ENCODE measurements at regions not wholly inside any gene's neighbourhood (a gene's known extent, or its start where the extent isn't known, plus 50 kb on each side); places are given as distances from the start of the nearest gene placed in this dataset.
"Not testable (repeated sequence)": the region's sequence is repeated elsewhere in the genome, so short reads cannot be mapped to it uniquely, and the experiment has no call there.

DNA sequence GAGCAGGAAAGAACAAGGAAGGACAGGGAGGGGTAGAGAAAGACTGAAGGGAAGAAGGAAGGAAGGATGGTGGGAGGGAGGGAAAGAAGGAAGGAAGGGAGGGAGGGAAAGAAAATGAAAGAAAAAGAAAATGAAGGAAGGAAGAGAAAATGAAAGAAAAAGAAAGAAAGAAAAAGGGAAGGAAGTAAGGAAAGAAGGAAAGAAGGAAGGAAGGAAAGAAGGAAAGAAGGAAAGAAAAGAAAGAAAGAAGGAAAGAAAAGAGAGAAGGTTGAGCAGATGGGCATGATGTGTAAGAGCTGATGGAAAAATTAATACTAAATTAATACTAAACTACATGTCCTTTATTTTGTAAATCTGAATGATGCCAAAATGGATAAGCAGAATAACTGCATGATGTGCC lies 418.3 kb upstream of the CDIN1 start:
- Histone ChIP-seq H3K27ac (ENCODE audit: low read depth) (no peak overlapping the region), H3K4me3 (ENCODE audit: low read depth, low read length) (no peak overlapping the region), H3K4me1 (ENCODE audit: insufficient read depth) (no peaks in the 10 kb centered on the region), H3K36me3 (ENCODE audit: insufficient read depth) (no peaks in the 10 kb centered on the region)
- DNase-seq (ENCODE audit: extremely low spot score), result no peak

DNA sequence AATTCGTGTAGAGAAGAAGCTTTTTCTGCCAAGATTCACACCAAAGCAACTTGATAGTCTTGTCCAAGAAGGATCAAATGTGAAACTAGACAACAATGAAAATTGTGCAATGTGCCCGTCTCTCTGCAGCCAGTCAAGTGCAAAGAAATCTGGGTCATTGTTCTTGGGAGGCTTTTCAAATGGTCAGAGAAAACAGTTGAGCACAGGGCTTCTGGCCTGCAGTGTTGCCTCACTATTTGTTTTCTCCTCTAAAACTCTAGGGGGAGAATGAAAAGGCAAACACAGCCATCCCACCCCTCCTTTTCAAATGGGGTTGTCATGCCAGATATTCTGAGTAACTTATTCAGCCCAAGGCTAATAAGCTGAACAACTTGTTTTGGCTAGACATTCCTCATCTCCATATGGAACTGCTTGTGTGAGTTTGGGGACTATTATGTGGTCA lies 417.6 kb upstream of the CDIN1 start:
- no peak for DNase-seq (ENCODE audit: extremely low spot score)
- H3K4me1 ChIP-seq (ENCODE audit: insufficient read depth), result no peaks in the 10 kb centered on the region
- 47% methylated on average over 2 of the region's 2 CpGs for WGBS
- H3K4me3 ChIP-seq (ENCODE audit: low read depth, low read length), result no peak overlapping the region
- H3K36me3 ChIP-seq (ENCODE audit: insufficient read depth), result no peaks in the 10 kb centered on the region
- H3K27ac ChIP-seq (ENCODE audit: low read depth), result no peak overlapping the region

DNA sequence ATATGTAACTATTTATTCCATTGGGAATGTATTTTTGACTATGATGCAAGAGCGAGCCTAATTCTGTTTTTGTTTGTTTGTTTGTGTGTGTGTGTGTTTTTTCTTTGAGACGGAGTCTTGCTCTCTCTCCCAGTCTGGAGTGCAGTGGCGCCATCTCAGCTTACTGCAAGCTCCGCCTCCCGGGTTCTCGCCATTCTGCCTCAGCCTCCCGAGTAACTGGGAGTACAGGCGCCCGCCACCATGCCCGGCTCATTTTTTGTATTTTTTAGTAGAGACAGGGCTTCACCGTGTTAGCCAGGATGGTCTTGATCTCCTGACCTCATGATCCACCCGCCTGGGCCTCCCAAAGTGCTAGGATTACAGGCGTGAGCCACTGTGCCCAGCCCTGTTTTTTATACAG lies 415.4 kb upstream of the CDIN1 start:
- DNase-seq (ENCODE audit: extremely low spot score), result not testable (repeated sequence)
- WGBS, result 97% methylated on average over 13 of the region's 13 CpGs

DNA sequence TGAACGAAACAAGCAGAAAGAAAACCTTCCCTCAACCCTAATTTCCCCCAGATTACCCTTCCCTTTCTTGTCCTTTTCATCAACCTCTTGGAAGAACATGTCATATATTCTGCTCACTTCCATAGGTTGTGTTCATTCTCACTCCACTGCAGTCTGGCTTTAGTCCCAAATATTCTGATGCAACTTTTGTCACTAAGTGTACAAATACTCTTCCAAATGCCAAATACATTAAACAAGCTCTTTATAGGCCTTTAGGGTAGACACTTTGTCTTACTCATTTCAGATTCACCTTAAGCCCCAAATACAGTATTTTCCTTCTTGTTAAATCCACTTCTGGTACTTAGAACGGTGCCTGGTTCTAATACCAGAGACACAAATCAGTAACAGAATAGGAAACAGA lies 406.5 kb upstream of the CDIN1 start:
- Histone ChIP-seq H3K36me3 (ENCODE audit: insufficient read depth) (no peaks in the 10 kb centered on the region), H3K4me1 (ENCODE audit: insufficient read depth) (no peaks in the 10 kb centered on the region), H3K27ac (ENCODE audit: low read depth) (no peak overlapping the region), H3K4me3 (ENCODE audit: low read depth, low read length) (no peak overlapping the region)
- 74% methylated on average over 2 of the region's 2 CpGs for WGBS
- no peak for DNase-seq (ENCODE audit: extremely low spot score)

More for the DNA sequence above, 415.4 kb upstream of the CDIN1 start:
- H3K27ac ChIP-seq (ENCODE audit: low read depth); H3K4me3 ChIP-seq (ENCODE audit: low read depth, low read length); H3K36me3 ChIP-seq (ENCODE audit: insufficient read depth); H3K4me1 ChIP-seq (ENCODE audit: insufficient read depth): not testable (repeated sequence)

DNA sequence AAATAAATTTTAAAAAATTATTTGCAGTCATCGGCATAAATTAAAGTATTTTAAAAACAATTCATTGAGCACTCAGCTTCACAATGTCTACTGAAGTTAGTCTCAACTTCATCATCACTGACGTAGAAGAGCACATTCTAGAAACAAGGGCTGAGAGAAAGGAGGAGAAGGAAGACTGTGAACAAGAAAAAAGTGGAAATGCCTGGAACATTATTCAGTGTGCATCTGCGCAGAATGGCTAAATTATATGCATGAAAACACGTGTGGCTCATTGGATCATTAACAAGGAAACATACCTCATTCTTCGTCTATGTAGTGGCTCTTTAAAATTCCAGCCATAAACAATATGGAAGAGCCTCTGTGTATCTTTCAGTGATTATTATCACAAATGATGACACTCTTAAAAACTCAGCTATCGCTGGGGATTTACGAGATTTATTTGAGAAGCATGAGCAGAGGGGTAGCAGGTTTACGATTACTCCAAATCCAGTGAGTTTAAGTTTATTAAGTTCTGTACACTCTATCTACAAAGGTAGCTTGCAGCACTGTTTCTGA lies 404.2 kb upstream of the CDIN1 start:
- no peak for DNase-seq (ENCODE audit: extremely low spot score)
- 38% methylated on average over 8 of the region's 8 CpGs for WGBS
- Histone ChIP-seq H3K4me1 (ENCODE audit: insufficient read depth) (no peaks in the 10 kb centered on the region), H3K36me3 (ENCODE audit: insufficient read depth) (no peaks in the 10 kb centered on the region), H3K27ac (ENCODE audit: low read depth) (no peak overlapping the region), H3K4me3 (ENCODE audit: low read depth, low read length) (no peak overlapping the region)

DNA sequence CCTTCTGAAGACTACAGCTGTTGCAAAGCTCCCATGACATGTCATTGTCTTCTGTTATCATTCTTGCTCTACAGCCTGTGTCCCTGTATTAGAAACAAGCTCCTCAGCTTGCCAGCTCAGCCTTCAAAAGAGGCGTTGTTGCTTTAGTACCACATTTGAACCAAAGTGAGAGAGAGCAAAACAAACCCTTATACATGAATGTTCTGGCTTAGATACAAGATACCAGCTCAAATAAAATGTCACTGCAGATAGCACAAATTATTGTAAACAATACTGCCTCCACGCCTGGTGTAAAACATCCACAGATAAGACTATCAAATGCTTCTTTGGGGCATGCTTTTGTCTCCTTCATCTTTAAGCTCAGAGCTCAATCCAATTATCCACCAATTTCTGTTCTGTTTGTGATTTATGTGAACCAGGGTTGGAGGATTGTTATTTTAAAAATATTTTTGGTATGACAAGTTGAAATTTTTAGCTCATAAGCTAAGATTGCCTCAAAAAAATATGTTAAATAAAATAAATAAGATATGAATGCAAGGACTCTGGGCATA lies 403.6 kb upstream of the CDIN1 start:
- no peaks in the 10 kb centered on the region for H3K4me1 ChIP-seq (ENCODE audit: insufficient read depth)
- H3K4me3 ChIP-seq (ENCODE audit: low read depth, low read length), result no peak overlapping the region
- no peak overlapping the region for H3K27ac ChIP-seq (ENCODE audit: low read depth)
- 22% methylated on average over 2 of the region's 2 CpGs for WGBS
- no peaks in the 10 kb centered on the region for H3K36me3 ChIP-seq (ENCODE audit: insufficient read depth)
- no peak for DNase-seq (ENCODE audit: extremely low spot score)

DNA sequence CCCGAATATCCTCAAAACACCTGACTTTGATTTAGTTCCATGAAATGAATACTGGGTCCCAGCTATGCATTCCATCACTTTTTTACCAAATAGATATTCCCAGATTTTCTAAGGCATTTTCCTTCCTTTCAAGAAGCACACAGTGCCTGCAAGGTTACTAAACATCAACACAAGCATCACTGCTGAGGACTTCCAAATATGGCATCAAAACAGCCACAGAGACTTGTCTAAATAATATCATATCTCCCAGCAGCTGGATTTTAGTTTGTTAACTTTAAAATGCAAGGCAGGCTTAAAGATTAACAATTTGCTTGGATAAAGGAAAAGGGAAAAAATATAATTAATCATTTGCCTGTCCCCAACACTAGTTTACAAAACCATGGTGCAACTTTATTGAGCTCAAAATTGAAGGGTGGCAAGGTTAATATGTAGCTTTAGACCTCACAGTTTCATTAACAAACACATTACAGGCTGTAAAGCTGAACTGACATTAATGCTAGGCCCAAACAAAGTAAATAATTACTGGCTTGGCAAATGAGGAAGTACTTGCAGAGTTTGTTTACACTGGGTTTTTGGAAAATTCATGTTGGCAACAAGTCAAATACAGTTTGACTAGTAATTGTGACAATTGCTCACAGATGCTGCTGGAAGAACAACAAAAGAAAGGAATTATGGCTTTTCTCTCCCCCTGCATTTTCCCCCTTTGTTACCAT lies 401.7 kb upstream of the CDIN1 start:
- H3K4me1 ChIP-seq (ENCODE audit: insufficient read depth), result no peaks in the 10 kb centered on the region
- no peaks in the 10 kb centered on the region for H3K36me3 ChIP-seq (ENCODE audit: insufficient read depth)
- DNase-seq (ENCODE audit: extremely low spot score), result peak; percentile 67
- 23% methylated on average over 1 of the region's 1 CpG for WGBS
- peak overlapping the region; percentile 10 for H3K27ac ChIP-seq (ENCODE audit: low read depth)
- no peak overlapping the region for H3K4me3 ChIP-seq (ENCODE audit: low read depth, low read length)

DNA sequence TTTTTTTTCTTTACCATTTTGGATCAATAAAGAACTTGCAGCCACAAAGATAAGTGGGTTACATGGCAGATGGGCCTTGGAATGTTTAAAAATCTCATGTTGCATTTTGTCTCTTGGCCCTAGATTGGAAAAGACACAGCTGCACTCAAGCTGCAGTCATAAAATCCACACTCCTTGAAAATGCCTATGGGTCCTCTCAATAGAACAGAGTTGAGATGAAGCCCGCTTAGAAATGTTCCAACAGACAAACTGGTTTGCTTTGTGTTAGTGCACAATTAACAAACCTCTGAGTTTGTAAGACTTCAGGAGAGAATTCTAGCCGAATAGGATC lies 401.2 kb upstream of the CDIN1 start:
- H3K36me3 ChIP-seq (ENCODE audit: insufficient read depth), result no peaks in the 10 kb centered on the region
- no peak overlapping the region for H3K4me3 ChIP-seq (ENCODE audit: low read depth, low read length)
- H3K4me1 ChIP-seq (ENCODE audit: insufficient read depth), result no peaks in the 10 kb centered on the region
- DNase-seq (ENCODE audit: extremely low spot score), result no peak
- WGBS, result 43% methylated on average over 2 of the region's 2 CpGs
- H3K27ac ChIP-seq (ENCODE audit: low read depth), result no peak overlapping the region

DNA sequence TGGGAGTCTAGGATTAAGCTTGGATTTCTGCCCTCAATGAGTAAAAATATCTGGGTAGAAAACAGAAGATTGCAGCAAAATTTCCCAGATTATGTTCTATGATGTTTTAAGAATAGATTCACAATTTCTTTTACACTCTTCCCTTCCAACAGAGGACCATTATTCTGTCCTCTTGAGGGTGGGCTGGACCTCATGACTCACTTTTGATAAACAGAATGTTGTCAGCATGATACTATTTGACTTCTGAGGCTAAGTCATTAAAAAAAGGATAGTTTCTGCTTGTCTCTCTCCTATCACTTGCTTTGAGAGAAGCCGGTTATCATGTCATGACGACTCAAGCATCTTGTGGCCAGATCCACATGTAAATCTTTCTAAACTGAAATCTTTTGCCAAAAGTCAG lies 396.2 kb upstream of the CDIN1 start:
- 78% methylated on average over 2 of the region's 2 CpGs for WGBS
- Histone ChIP-seq H3K27ac (ENCODE audit: low read depth) (no peak overlapping the region), H3K4me3 (ENCODE audit: low read depth, low read length) (no peak overlapping the region), H3K4me1 (ENCODE audit: insufficient read depth) (no peaks in the 10 kb centered on the region), H3K36me3 (ENCODE audit: insufficient read depth) (no peaks in the 10 kb centered on the region)
- DNase-seq (ENCODE audit: extremely low spot score), result no peak

DNA sequence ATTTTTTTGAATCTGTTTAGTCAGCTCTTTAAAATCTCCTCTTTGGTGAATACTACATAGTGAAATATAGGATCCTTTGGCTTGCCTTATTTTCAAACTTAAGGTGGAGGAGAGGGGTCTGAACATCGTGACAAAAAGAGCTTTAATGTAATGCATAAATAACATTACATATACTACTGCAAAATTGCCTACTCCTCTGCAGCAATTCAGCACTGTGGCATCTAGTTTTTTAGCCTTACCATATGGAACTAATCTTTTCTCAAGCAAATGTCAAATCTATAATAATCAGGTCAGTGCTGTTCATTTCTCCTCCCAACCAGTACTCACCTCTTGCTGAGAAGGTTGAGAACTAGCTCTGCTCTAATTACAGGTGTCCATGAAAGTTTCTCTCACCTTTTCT lies 394.0 kb upstream of the CDIN1 start:
- 69% methylated on average over 1 of the region's 1 CpG for whole genome bisulfite sequencing
- DNase-seq (ENCODE audit: extremely low spot score), result no peak
- Histone ChIP-seq H3K4me3 (ENCODE audit: low read depth, low read length) (no peak overlapping the region), H3K27ac (ENCODE audit: low read depth) (no peak overlapping the region), H3K4me1 (ENCODE audit: insufficient read depth) (no peaks in the 10 kb centered on the region), H3K36me3 (ENCODE audit: insufficient read depth) (no peaks in the 10 kb centered on the region)

DNA sequence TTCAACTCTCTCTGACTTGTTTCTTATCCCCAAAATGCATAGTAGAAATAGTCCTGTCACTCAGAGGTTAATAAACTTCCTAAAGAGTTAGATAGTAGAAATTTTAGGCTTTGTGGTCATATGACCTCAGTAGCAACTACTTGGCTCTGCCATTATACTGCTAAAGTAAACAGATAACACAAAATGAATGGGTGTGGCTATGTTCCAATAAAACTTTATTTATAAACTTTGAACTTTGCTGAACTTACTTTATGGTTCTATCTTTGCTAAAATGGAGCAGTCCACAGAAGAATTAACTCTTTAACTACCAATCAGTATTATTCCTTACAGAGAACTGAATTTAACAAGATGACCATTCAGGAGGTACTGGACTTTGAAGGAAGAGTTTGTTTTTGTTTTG lies 393.6 kb upstream of the CDIN1 start:
- Histone ChIP-seq H3K27ac (ENCODE audit: low read depth) (no peak overlapping the region), H3K4me1 (ENCODE audit: insufficient read depth) (no peaks in the 10 kb centered on the region), H3K4me3 (ENCODE audit: low read depth, low read length) (no peak overlapping the region), H3K36me3 (ENCODE audit: insufficient read depth) (no peaks in the 10 kb centered on the region)
- no peak for DNase-seq (ENCODE audit: extremely low spot score)

DNA sequence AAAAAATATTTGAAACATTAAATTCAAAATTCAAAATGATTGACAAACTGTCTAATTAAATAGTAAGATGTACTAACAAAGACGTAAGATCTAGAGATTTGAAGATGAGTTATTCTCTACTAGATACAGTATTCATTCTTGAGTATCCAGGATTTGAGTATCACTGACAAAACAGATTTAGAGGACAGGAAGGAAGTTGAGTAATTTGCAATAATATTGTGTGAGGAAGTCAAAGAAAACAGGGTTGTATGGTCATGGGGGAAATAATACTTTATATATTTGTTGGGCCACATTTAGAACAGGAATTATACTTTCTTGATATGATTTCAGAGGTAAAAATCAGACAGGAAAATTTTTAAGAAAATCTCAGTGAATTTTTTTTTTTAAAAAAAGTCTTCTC lies 393.1 kb upstream of the CDIN1 start:
- Histone ChIP-seq H3K27ac (ENCODE audit: low read depth) (no peak overlapping the region), H3K4me1 (ENCODE audit: insufficient read depth) (no peaks in the 10 kb centered on the region), H3K4me3 (ENCODE audit: low read depth, low read length) (no peak overlapping the region), H3K36me3 (ENCODE audit: insufficient read depth) (no peaks in the 10 kb centered on the region)
- 91% methylated on average over 1 of the region's 1 CpG for WGBS
- no peak for DNase-seq (ENCODE audit: extremely low spot score)

DNA sequence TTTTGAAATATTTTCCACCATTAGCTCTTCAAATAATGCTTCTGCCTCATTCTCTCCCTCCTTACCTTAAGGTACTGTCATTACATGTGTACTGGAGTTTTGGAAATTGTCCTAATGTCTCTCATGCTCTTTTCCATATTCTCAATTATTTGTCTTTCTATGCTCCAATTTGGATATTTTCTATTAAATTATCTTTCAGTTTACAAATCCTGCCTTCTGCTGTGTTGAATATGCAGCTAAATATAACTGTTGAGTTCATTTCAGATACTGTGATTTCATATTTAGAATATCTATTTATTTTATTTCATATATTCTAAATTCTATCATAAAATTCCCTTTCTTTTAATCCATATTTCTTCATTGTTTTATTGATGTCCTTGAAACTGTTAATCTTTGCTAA lies 388.0 kb upstream of the CDIN1 start:
- no peak overlapping the region for H3K4me3 ChIP-seq (ENCODE audit: low read depth, low read length)
- H3K4me1 ChIP-seq (ENCODE audit: insufficient read depth), result no peaks in the 10 kb centered on the region
- H3K27ac ChIP-seq (ENCODE audit: low read depth), result no peak overlapping the region
- no peaks in the 10 kb centered on the region for H3K36me3 ChIP-seq (ENCODE audit: insufficient read depth)
- DNase-seq (ENCODE audit: extremely low spot score), result no peak

DNA sequence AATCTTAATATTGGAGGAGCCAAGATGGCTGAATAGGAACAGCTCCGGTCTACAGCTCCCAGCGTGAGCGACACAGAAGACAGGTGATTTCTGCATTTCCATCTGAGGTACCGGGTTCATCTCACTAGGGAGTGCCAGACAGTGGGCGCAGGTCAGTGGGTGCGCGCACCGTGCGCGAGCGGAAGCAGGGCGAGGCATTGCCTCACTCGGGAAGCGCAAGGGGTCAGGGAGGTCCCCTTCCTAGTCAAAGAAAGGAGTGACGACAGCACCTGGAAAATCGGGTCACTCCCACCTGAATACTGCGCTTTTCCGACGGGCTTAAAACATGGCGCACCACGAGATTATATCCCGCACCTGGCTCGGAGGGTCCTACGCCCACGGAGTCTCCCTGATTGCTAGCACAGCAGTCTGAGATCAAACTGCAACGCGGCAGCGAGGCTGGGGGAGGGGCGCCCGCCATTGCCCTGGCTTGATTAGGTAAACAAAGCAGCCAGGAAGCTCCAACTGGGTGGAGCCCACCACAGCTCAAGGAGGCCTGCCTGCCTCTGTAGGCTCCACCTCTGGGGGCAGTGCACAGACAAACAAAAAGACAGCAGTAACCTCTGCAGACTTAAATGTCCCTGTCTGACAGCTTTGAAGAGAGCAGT lies 383.9 kb upstream of the CDIN1 start:
- 98% methylated on average over 28 of the region's 30 CpGs for WGBS
- not testable (repeated sequence) for H3K27ac ChIP-seq (ENCODE audit: low read depth); H3K36me3 ChIP-seq (ENCODE audit: insufficient read depth); H3K4me1 ChIP-seq (ENCODE audit: insufficient read depth); DNase-seq (ENCODE audit: extremely low spot score); H3K4me3 ChIP-seq (ENCODE audit: low read depth, low read length)

All from urinary bladder (tissue), 3 donors.